HepG2 (cell line): ENCODE measurements at regions not wholly inside any gene's neighbourhood (a gene's known extent, or its start where the extent isn't known, plus 50 kb on each side); places are given as distances from the start of the nearest gene placed in this dataset.

ENCODE experiments used
- ATAC-seq: fragments of 200-7000 bp; cut with Tn5 transposase; 3 replicates; pipeline ENCODE4 v1.9.1; 2020; ENCODE audit warnings: mild to moderate bottlenecking, moderate library complexity
- BruUV-seq: library from RNA; stranded (reverse); fragments of 400-500 nt; replicated peaks from 2 replicates; lab custom pipeline; 2021; lab: Mats Ljungman, UMichigan
- CTCF ChIA-PET: fragments of 300-600 bp; formaldehyde crosslinking; extraction: SDS; loops from one replicate; lab custom pipeline; 2021; ENCODE audit warnings: low total read pairs, inconsistent platforms, low intra/inter-chr PET ratio; lab: Yijun Ruan, JAX
- POLR2A ChIA-PET: fragments of 350-600 bp; sonication (Branson Sonifier 250); formaldehyde crosslinking; loops from one replicate; lab custom pipeline; 2020; ENCODE audit warnings: antibody characterized with exemption, inconsistent platforms; lab: Yijun Ruan, JAX
- DNase-seq: peaks from one replicate; pipeline ENCODE4 v3.0.0-alpha.2; 2015; ENCODE audit warnings: low spot score
- FAIRE-seq: peaks from 3 replicates; lab custom pipeline; 2011; peaks lifted over from hg19 to GRCh38; lab: Jason Lieb, UNC
- H2AFZ ChIP-seq: one replicate; pipeline ENCODE4 v1.6.1; 2011; ENCODE audit warnings: low read length, inconsistent platforms
- H3K27ac ChIP-seq: fragments of 300-600 bp; 3 replicates; pipeline ENCODE4 v1.8.0; 2011; ENCODE audit warnings: mixed run types, mild to moderate bottlenecking, mixed read lengths, low read length, inconsistent platforms; ENCODE audit not compliant: insufficient read depth; ENCODE audit errors: extremely low read length
- H3K27me3 ChIP-seq, 2 experiments: fragments of 200-600 bp in 1 of 2; 2 replicates in 1 of 2; 3 replicates in 1 of 2; pipeline versions ENCODE4 v1.6.0 to v1.8.0; 2011; ENCODE audit warnings: low read length in 2 of 2, mild to moderate bottlenecking in 2 of 2, moderate library complexity in 2 of 2, inconsistent platforms in 1 of 2; ENCODE audit not compliant: insufficient read depth in 2 of 2, control insufficient read depth in 1 of 2
- H3K36me3 ChIP-seq, 2 experiments: fragments of 200-600 bp in 1 of 2; replicated peaks in 1 of 2; 2 replicates in 1 of 2; 3 replicates in 1 of 2; pipeline versions ENCODE4 v1.5.1 to v1.8.0; 2011; ENCODE audit warnings: low read length in 2 of 2, inconsistent platforms in 1 of 2; ENCODE audit not compliant: insufficient read depth in 2 of 2, control insufficient read depth in 1 of 2
- H3K4me1 ChIP-seq: 2 replicates; pipeline ENCODE4 v1.5.1; 2012; ENCODE audit warnings: low read length, inconsistent platforms; ENCODE audit not compliant: insufficient read depth
- H3K4me2 ChIP-seq: 2 replicates; pipeline ENCODE4 v1.6.0; 2011; ENCODE audit warnings: low read depth, low read length, inconsistent platforms
- H3K4me3 ChIP-seq, 3 experiments: fragments of 200-600 bp in 1 of 3; sonication (generic), shearing (Covaris generic) in 1 of 3; replicated peaks in 1 of 3; 2 replicates each; pipeline ENCODE4 v1.5.1; 2011 to 2016; ENCODE audit warnings: low read length in 3 of 3, inconsistent platforms in 2 of 3, low read depth in 2 of 3, mild to moderate bottlenecking in 2 of 3, control low read depth in 1 of 3, mixed read lengths in 1 of 3; ENCODE audit not compliant: insufficient read depth in 1 of 3
- H3K79me2 ChIP-seq: one replicate; pipeline ENCODE4 v1.6.1; 2011; ENCODE audit warnings: low read length, inconsistent platforms; ENCODE audit not compliant: insufficient read depth
- H3K9ac ChIP-seq: 2 replicates; pipeline ENCODE4 v1.6.0; 2011; ENCODE audit warnings: mild to moderate bottlenecking, low read depth, low read length, inconsistent platforms; ENCODE audit not compliant: insufficient read depth
- H3K9me3 ChIP-seq: 2 replicates; pipeline ENCODE4 v1.5.1; 2012; ENCODE audit warnings: mild to moderate bottlenecking, low read length
- H4K20me1 ChIP-seq: 2 replicates; pipeline ENCODE4 v1.6.0; 2011; ENCODE audit warnings: inconsistent platforms, mild to moderate bottlenecking, low read length, moderate library complexity; ENCODE audit not compliant: insufficient read depth
- ATAD3A ChIP-seq: sonication (generic); formaldehyde crosslinking; IDR thresholded peaks from 2 replicates; pipeline ENCODE4 v1.4.0; 2020; ENCODE audit warnings: missing genetic modification reagents
- FOXK2 ChIP-seq: fragments of 450-650 bp; IDR thresholded peaks from 2 replicates; pipeline ENCODE4 v1.6.1; 2016
- HOXA5 ChIP-seq: sonication (generic); formaldehyde crosslinking; IDR thresholded peaks from 2 replicates; pipeline ENCODE4 v1.4.0; 2020; ENCODE audit warnings: missing genetic modification reagents
- KAT2B ChIP-seq: fragments of 150-350 bp; IDR thresholded peaks from 2 replicates; pipeline ENCODE4 v1.6.1; 2014; ENCODE audit warnings: low read depth, low read length, borderline replicate concordance
- MYC ChIP-seq: sonication (generic); formaldehyde crosslinking; IDR thresholded peaks from 2 replicates; pipeline ENCODE4 v1.9.0; 2021; ENCODE audit warnings: missing genetic modification reagents, borderline replicate concordance
- RAD21 ChIP-seq: fragments of 450-650 bp; formaldehyde crosslinking; IDR thresholded peaks from 2 replicates; pipeline ENCODE4 v1.5.0; 2020; ENCODE audit warnings: mild to moderate bottlenecking
- TMF1 ChIP-seq: sonication (generic); formaldehyde crosslinking; IDR thresholded peaks from 2 replicates; pipeline ENCODE4 v1.8.1; 2022; ENCODE audit warnings: low read depth, missing genetic modification reagents
- TSC22D2 ChIP-seq: sonication (generic); formaldehyde crosslinking; IDR thresholded peaks from 2 replicates; pipeline ENCODE4 v1.5.1; 2020; ENCODE audit warnings: missing genetic modification reagents, mild to moderate bottlenecking, borderline replicate concordance
- WIZ ChIP-seq: sonication (generic); formaldehyde crosslinking; IDR thresholded peaks from 2 replicates; pipeline ENCODE4 v1.5.1; 2020; ENCODE audit warnings: mild to moderate bottlenecking, missing genetic modification reagents
- ZBTB42 ChIP-seq: sonication (generic); formaldehyde crosslinking; IDR thresholded peaks from 2 replicates; pipeline ENCODE4 v1.5.0; 2020; ENCODE audit warnings: mild to moderate bottlenecking, missing genetic modification reagents
- ZFP36 ChIP-seq: fragments of 150-350 bp; IDR thresholded peaks from 2 replicates; pipeline ENCODE4 v1.6.1; 2018; ENCODE audit warnings: borderline replicate concordance, low read length, low read depth; ENCODE audit not compliant: partially characterized antibody
- ZFP62 ChIP-seq: sonication (generic); formaldehyde crosslinking; IDR thresholded peaks from 2 replicates; pipeline ENCODE4 v1.4.0; 2020; ENCODE audit warnings: missing genetic modification reagents
- ZNF124 ChIP-seq: sonication (generic); formaldehyde crosslinking; IDR thresholded peaks from 2 replicates; pipeline ENCODE4 v1.4.0; 2020; ENCODE audit warnings: missing genetic modification reagents
- WGBS: methylation state at CpG from one replicate; pipeline ENCODE4 v1.1.6; 2017; ENCODE audit warnings: low lambda C conversion rate; 5-methylcytosine and 5-hydroxymethylcytosine counted together
- in situ Hi-C: cut with HindIII; loops from 2 replicates; pipeline ENCODE4 v1.10.0; 2017; ENCODE audit warnings: low pct_unique_long_range_greater_than_20kb; ENCODE audit not compliant: extremely low pct_ligation_motif_present
- intact Hi-C: fragments of 100-400 bp; cut with micrococcal nuclease; formaldehyde crosslinking; loops from one replicate; pipeline ENCODE4 v1.10.0; 2022; ENCODE audit not compliant: unreplicated experiment
- TF ChIP-seq, protein P1 (sequence below): sonication (generic); formaldehyde crosslinking; IDR thresholded peaks from 2 replicates; pipeline ENCODE4 v1.4.0; 2020; ENCODE audit warnings: missing genetic modification reagents
- TF ChIP-seq, protein P2 (sequence below): sonication (generic); formaldehyde crosslinking; conservative IDR thresholded peaks from 2 replicates; pipeline ENCODE4 v1.8.0; 2022; ENCODE audit warnings: mild to moderate bottlenecking, moderate library complexity, missing genetic modification reagents

DNA sequence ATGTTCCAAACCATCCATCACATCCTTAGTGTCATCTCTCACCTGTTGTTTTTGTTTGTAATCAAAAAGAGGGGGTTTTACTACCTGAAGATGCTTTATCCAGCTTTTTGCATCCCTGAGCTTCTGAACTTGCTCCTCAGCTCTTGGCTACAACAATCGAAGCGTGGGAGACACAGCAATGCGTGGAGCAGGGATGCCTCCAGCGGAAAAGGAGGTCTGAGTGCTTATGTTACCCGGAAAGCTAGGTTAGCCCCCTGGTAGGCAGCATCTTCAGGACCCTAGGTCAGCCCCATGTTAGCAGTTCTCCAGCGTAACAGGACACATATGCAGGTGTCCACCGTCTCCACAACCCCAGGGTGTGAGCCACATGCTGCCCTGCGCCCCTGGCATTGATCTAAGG is 141.5 kb downstream of the RRAGC start (continued):
- no peak for TF ChIP-seq ZFP36
- no peak for TF ChIP-seq WIZ (CRISPR knock-in tag)
- TF ChIP-seq FOXK2, result no peak
- no peak for TF ChIP-seq HOXA5 (CRISPR knock-in tag)
- no peak for TF ChIP-seq MYC
- TF ChIP-seq ZBTB42, result no peak

DNA sequence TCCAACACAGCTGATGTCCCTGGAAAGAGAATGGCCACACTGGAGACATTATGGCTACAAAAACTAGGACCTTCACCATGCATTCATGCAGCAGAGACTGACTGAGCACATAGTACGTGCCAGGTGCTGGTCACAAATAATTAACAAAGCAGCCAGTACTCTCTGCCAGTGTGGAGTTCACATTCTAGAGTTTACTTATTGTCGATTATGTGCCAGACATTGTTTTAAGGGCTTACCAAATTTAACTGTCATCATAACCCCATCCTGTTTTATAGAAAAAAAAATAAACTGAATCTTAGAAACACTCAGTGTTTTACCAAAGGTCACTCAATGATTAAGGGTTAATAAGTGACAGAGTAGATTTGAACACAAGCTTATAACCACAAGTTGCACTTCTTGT is 143.3 kb downstream of the RRAGC start:
- ChIA-PET POLR2A (no interaction called here), CTCF (no interaction called here)
- H3K4me1 ChIP-seq, result no peaks in the 10 kb centered on the region
- FAIRE-seq, result no peak
- H3K4me3 ChIP-seq, result no peak overlapping the region
- in situ Hi-C loops (no loop called here), intact Hi-C loops (no loop called here)
- no peak for ATAC-seq
- TF ChIP-seq RAD21 (CRISPR knock-in tag), result no peak
- no peak overlapping the region for H3K4me2 ChIP-seq
- no peaks in the 10 kb centered on the region for H4K20me1 ChIP-seq
- WGBS, result 0% methylated on average over 2 of the region's 2 CpGs
- BruUV-seq, result no TSS peak
- no peaks in the 10 kb centered on the region for H3K9me3 ChIP-seq
- no peak overlapping the region for H3K27ac ChIP-seq
- H2AFZ ChIP-seq, result no peak overlapping the region
- H3K36me3 ChIP-seq, result no peaks in the 10 kb centered on the region
- H3K27me3 ChIP-seq, result 0 out of 5 replicates have a peak, but pooled peaks cover 0 to 8% of the 10 kb centered on the region in 2 experiments
- H3K9ac ChIP-seq, result no peak overlapping the region
- no peaks in the 10 kb centered on the region for H3K79me2 ChIP-seq
- DNase-seq, result no peak

DNA sequence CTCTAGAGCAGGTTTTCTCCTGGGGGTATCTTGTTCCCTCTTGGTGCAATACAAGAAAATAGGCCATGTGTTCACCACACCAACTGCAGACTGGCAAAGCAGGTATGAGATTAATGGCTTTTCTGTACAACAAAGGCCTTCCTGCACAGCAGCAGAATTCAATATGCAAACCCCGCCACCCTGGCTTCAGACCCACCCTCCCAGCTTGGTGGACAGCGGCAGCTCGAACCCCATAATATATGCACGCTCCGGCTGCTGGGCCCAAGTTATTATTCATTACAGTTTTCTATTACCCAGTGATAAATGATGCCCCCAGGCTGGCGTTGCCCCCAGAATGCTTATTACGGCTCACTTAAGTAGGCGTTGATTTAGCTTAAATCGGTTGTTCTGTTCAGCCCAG is 144.2 kb downstream of the RRAGC start:
- no peaks in the 10 kb centered on the region for H3K9me3 ChIP-seq
- ATAC-seq (no peak), DNase-seq (no peak), FAIRE-seq (no peak)
- no peaks in the 10 kb centered on the region for H3K4me1 ChIP-seq
- H3K79me2 ChIP-seq, result no peaks in the 10 kb centered on the region
- 68% methylated on average over 9 of the region's 9 CpGs for WGBS
- H3K27ac ChIP-seq, result no peak overlapping the region
- BruUV-seq, result no TSS peak
- H2AFZ ChIP-seq, result no peak overlapping the region
- H3K36me3 ChIP-seq, result no peaks in the 10 kb centered on the region
- intact Hi-C loops (no loop called here), in situ Hi-C loops (no loop called here)
- CTCF ChIA-PET, result no interaction called here
- POLR2A ChIA-PET, result no interaction called here
- H3K4me3 ChIP-seq, result no peak overlapping the region
- 0 out of 5 replicates have a peak, but pooled peaks cover 0 to 8% of the 10 kb centered on the region in 2 experiments for H3K27me3 ChIP-seq
- H4K20me1 ChIP-seq, result no peaks in the 10 kb centered on the region
- H3K4me2 ChIP-seq, result no peak overlapping the region
- no peak overlapping the region for H3K9ac ChIP-seq
- TF ChIP-seq ZFP62, result no peak
- TF ChIP-seq, protein P1, sequence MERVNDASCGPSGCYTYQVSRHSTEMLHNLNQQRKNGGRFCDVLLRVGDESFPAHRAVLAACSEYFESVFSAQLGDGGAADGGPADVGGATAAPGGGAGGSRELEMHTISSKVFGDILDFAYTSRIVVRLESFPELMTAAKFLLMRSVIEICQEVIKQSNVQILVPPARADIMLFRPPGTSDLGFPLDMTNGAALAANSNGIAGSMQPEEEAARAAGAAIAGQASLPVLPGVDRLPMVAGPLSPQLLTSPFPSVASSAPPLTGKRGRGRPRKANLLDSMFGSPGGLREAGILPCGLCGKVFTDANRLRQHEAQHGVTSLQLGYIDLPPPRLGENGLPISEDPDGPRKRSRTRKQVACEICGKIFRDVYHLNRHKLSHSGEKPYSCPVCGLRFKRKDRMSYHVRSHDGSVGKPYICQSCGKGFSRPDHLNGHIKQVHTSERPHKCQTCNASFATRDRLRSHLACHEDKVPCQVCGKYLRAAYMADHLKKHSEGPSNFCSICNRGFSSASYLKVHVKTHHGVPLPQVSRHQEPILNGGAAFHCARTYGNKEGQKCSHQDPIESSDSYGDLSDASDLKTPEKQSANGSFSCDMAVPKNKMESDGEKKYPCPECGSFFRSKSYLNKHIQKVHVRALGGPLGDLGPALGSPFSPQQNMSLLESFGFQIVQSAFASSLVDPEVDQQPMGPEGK (CRISPR knock-in tag), result no peak
- no peak for TF ChIP-seq KAT2B
- no peak for TF ChIP-seq ATAD3A
- no peak for TF ChIP-seq ZNF124 (CRISPR knock-in tag)
- TF ChIP-seq TMF1 (CRISPR knock-in tag), result no peak
- TF ChIP-seq, protein P2, sequence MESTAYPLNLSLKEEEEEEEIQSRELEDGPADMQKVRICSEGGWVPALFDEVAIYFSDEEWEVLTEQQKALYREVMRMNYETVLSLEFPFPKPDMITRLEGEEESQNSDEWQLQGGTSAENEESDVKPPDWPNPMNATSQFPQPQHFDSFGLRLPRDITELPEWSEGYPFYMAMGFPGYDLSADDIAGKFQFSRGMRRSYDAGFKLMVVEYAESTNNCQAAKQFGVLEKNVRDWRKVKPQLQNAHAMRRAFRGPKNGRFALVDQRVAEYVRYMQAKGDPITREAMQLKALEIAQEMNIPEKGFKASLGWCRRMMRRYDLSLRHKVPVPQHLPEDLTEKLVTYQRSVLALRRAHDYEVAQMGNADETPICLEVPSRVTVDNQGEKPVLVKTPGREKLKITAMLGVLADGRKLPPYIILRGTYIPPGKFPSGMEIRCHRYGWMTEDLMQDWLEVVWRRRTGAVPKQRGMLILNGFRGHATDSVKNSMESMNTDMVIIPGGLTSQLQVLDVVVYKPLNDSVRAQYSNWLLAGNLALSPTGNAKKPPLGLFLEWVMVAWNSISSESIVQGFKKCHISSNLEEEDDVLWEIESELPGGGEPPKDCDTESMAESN, result no peak
- no peak for TF ChIP-seq TSC22D2
